ENCODE measurements at regions not wholly inside any gene's neighbourhood (a gene's known extent, or its start where the extent isn't known, plus 50 kb on each side); places are given as distances from the start of the nearest gene placed in this dataset.
"Not testable (repeated sequence)": the region's sequence is repeated elsewhere in the genome, so short reads cannot be mapped to it uniquely, and the experiment has no call there.

GRCh38 chr16:31975826-31976419 is 102.3 kb downstream of the ZNF267 start:
- not testable (repeated sequence) for DNase-seq (ENCODE audit: extremely low read depth, low read depth)

GRCh38 chr16:31978463-31978862 is 104.9 kb downstream of the ZNF267 start:
- not testable (repeated sequence) for DNase-seq (ENCODE audit: extremely low read depth, low read depth)

More at GRCh38 chr16:31975826-31976419, 102.3 kb downstream of the ZNF267 start:
- H3K4me3 ChIP-seq (replicated peaks; ENCODE audit: low read depth, low read length) = not testable (repeated sequence)

GRCh38 chr16:31981739-31982138 is 108.1 kb downstream of the ZNF267 start:
- H3K4me3 ChIP-seq (replicated peaks; ENCODE audit: low read depth, low read length); DNase-seq (ENCODE audit: extremely low read depth, low read depth): not testable (repeated sequence)

More at GRCh38 chr16:31978463-31978862, 104.9 kb downstream of the ZNF267 start:
- not testable (repeated sequence) for H3K4me3 ChIP-seq (replicated peaks; ENCODE audit: low read depth, low read length)

- DNase-seq (ENCODE audit: extremely low read depth, low read depth); H3K4me3 ChIP-seq (replicated peaks; ENCODE audit: low read depth, low read length): not testable (repeated sequence)
Measured at GRCh38 chr16:31982986-31983385, 109.4 kb downstream of the ZNF267 start.

- not testable (repeated sequence) for DNase-seq (ENCODE audit: extremely low read depth, low read depth); H3K4me3 ChIP-seq (replicated peaks; ENCODE audit: low read depth, low read length)
Measured at GRCh38 chr16:31983666-31984065, 110.1 kb downstream of the ZNF267 start.

GRCh38 chr16:31986895-31987294 is 113.3 kb downstream of the ZNF267 start:
- not testable (repeated sequence) for DNase-seq (ENCODE audit: extremely low read depth, low read depth); H3K4me3 ChIP-seq (replicated peaks; ENCODE audit: low read depth, low read length)

- DNase-seq (ENCODE audit: extremely low read depth, low read depth); H3K4me3 ChIP-seq (replicated peaks; ENCODE audit: low read depth, low read length): not testable (repeated sequence)
Measured at GRCh38 chr16:31988595-31989581, 115.3 kb downstream of the ZNF267 start.

GRCh38 chr16:31990261-31990660 is 116.7 kb downstream of the ZNF267 start:
- not testable (repeated sequence) for DNase-seq (ENCODE audit: extremely low read depth, low read depth); H3K4me3 ChIP-seq (replicated peaks; ENCODE audit: low read depth, low read length)

- H3K4me3 ChIP-seq (replicated peaks; ENCODE audit: low read depth, low read length); DNase-seq (ENCODE audit: extremely low read depth, low read depth): not testable (repeated sequence)
Measured at GRCh38 chr16:31990980-31991379, 117.4 kb downstream of the ZNF267 start.

- not testable (repeated sequence) for DNase-seq (ENCODE audit: extremely low read depth, low read depth); H3K4me3 ChIP-seq (replicated peaks; ENCODE audit: low read depth, low read length)
Measured at GRCh38 chr16:31996325-31996724, 122.7 kb downstream of the ZNF267 start.

- not testable (repeated sequence) for DNase-seq (ENCODE audit: extremely low read depth, low read depth); H3K4me3 ChIP-seq (replicated peaks; ENCODE audit: low read depth, low read length)
Measured at GRCh38 chr16:32002496-32002895, 128.9 kb downstream of the ZNF267 start.

- not testable (repeated sequence) for DNase-seq (ENCODE audit: extremely low read depth, low read depth); H3K4me3 ChIP-seq (replicated peaks; ENCODE audit: low read depth, low read length)
Measured at GRCh38 chr16:32003819-32004218, 130.2 kb downstream of the ZNF267 start.

- DNase-seq (ENCODE audit: extremely low read depth, low read depth); H3K4me3 ChIP-seq (replicated peaks; ENCODE audit: low read depth, low read length): not testable (repeated sequence)
Measured at GRCh38 chr16:32038783-32039496, 165.3 kb downstream of the ZNF267 start.

- not testable (repeated sequence) for DNase-seq (ENCODE audit: extremely low read depth, low read depth); H3K4me3 ChIP-seq (replicated peaks; ENCODE audit: low read depth, low read length)
Measured at GRCh38 chr16:32039919-32040318, 166.3 kb downstream of the ZNF267 start.

- not testable (repeated sequence) for DNase-seq (ENCODE audit: extremely low read depth, low read depth); H3K4me3 ChIP-seq (replicated peaks; ENCODE audit: low read depth, low read length)
Measured at GRCh38 chr16:32066016-32066651, 187.0 kb upstream of the TP53TG3D start.

GRCh38 chr16:32071586-32071985 is 181.5 kb upstream of the TP53TG3D start:
- H3K4me3 ChIP-seq (replicated peaks; ENCODE audit: low read depth, low read length); DNase-seq (ENCODE audit: extremely low read depth, low read depth): not testable (repeated sequence)

GRCh38 chr16:32083891-32084290 is 169.2 kb upstream of the TP53TG3D start:
- not testable (repeated sequence) for DNase-seq (ENCODE audit: extremely low read depth, low read depth)

More at GRCh38 chr16:32083891-32084290, 169.2 kb upstream of the TP53TG3D start:
- not testable (repeated sequence) for H3K4me3 ChIP-seq (replicated peaks; ENCODE audit: low read depth, low read length)

All from HFF-Myc (cell line).